Fibroblast of lung (primary cell): ENCODE measurements at regions not wholly inside any gene's neighbourhood (a gene's known extent, or its start where the extent isn't known, plus 50 kb on each side); places are given as distances from the start of the nearest gene placed in this dataset.

ENCODE experiments used
- CTCF ChIP-seq, 2 donors: IDR thresholded peaks in 1 of 2; conservative IDR thresholded peaks in 1 of 2; 1 replicate in 1 of 2; 2 replicates in 1 of 2; pipeline ENCODE4 v1.5.1; 2011 to 2012; ENCODE audit warnings: low read length in 2 of 2, control low read depth in 1 of 2, inconsistent platforms in 1 of 2, low read depth in 1 of 2, mild to moderate bottlenecking in 1 of 2
- EZH2 ChIP-seq: IDR thresholded peaks from 2 replicates; pipeline ENCODE4 v1.5.1; 2012; ENCODE audit warnings: low read length, control low read depth, mild to moderate bottlenecking; ENCODE audit errors: missing control alignments

- TF ChIP-seq CTCF (conservative IDR thresholded peaks at IDR 0.05 in 1 of 2, IDR thresholded peaks at IDR 0.05 in 1 of 2; ENCODE audit: low read depth in 1 of 2, low read length in 2 of 2), result no peak
- TF ChIP-seq EZH2, result no peak
Measured at GRCh38 chr11:71108013-71108865, 144.1 kb downstream of the SHANK2 start.
